Inflammatory macrophage (primary cell): ENCODE measurements at regions not wholly inside any gene's neighbourhood (a gene's known extent, or its start where the extent isn't known, plus 50 kb on each side); places are given as distances from the start of the nearest gene placed in this dataset.
"Not testable (repeated sequence)": the region's sequence is repeated elsewhere in the genome, so short reads cannot be mapped to it uniquely, and the experiment has no call there.

Source experiments
- DNase-seq, 2 donors: peaks; one replicate each; pipeline ENCODE4 v3.0.0-alpha.2; 2020 to 2022

GRCh38 chr14:30375296-30375892, 183.6 kb upstream of the G2E3 start:
- peak; percentile 66 to 67 for DNase-seq

- DNase-seq: no peak
Measured at GRCh38 chr14:30381861-30382480, 177.0 kb upstream of the G2E3 start.

- no peak for DNase-seq
Measured at GRCh38 chr14:30385925-30386324, 173.0 kb upstream of the G2E3 start.

GRCh38 chr14:30387871-30388270, 171.1 kb upstream of the G2E3 start:
- no peak for DNase-seq

GRCh38 chr14:30389134-30389876, 169.7 kb upstream of the G2E3 start:
- no peak for DNase-seq

- no peak for DNase-seq
Measured at GRCh38 chr14:30389877-30390385, 169.0 kb upstream of the G2E3 start.

GRCh38 chr14:30395065-30395464, 163.9 kb upstream of the G2E3 start:
- DNase-seq: no peak

- no peak for DNase-seq
Measured at GRCh38 chr14:30402846-30403245, 156.1 kb upstream of the G2E3 start.

- DNase-seq: no peak
Measured at GRCh38 chr14:30403791-30404190, 155.2 kb upstream of the G2E3 start.

GRCh38 chr14:30409508-30410015, 149.4 kb upstream of the G2E3 start:
- not testable (repeated sequence) for DNase-seq

GRCh38 chr14:30410986-30411385, 148.0 kb upstream of the G2E3 start:
- no peak for DNase-seq

- not testable (repeated sequence) for DNase-seq
Measured at GRCh38 chr14:30413184-30413583, 145.8 kb upstream of the G2E3 start.

- DNase-seq: no peak
Measured at GRCh38 chr14:30417121-30417520, 141.8 kb upstream of the G2E3 start.

GRCh38 chr14:30417999-30418398, 141.0 kb upstream of the G2E3 start:
- DNase-seq: no peak

- no peak for DNase-seq
Measured at GRCh38 chr14:30419037-30419436, 139.9 kb upstream of the G2E3 start.

- DNase-seq: no peak
Measured at GRCh38 chr14:30420515-30420914, 138.4 kb upstream of the G2E3 start.

GRCh38 chr14:30426463-30426862, 132.5 kb upstream of the G2E3 start:
- no peak for DNase-seq

- DNase-seq: no peak
Measured at GRCh38 chr14:30427401-30427800, 131.6 kb upstream of the G2E3 start.

GRCh38 chr14:30427846-30428245, 131.1 kb upstream of the G2E3 start:
- DNase-seq: no peak

GRCh38 chr14:30431552-30431951, 127.4 kb upstream of the G2E3 start:
- no peak for DNase-seq

- no peak for DNase-seq
Measured at GRCh38 chr14:30440961-30441360, 118.0 kb upstream of the G2E3 start.

- no peak for DNase-seq
Measured at GRCh38 chr14:30443368-30444007, 115.5 kb upstream of the G2E3 start.

- no peak for DNase-seq
Measured at GRCh38 chr14:30444451-30444850, 114.5 kb upstream of the G2E3 start.
